Stimulated activated CD4-positive, alpha-beta T cell treated with anti-CD3 and anti-CD28 coated beads, TNF-alpha, amount 100 ng/mL, for 48 hours (primary cell): ENCODE measurements at regions not wholly inside any gene's neighbourhood (a gene's known extent, or its start where the extent isn't known, plus 50 kb on each side); places are given as distances from the start of the nearest gene placed in this dataset.
"Not testable (repeated sequence)": the region's sequence is repeated elsewhere in the genome, so short reads cannot be mapped to it uniquely, and the experiment has no call there.

ENCODE experiments used
- DNase-seq, 3 donors: peaks; one replicate each; pipeline ENCODE4 v3.0.0-alpha.2; 2020; ENCODE audit warnings: low read depth in 3 of 3

- DNase-seq, result no peak
These were observed 1235.6 kb downstream of the EFNA5 start for GRCh38 chr5:106435185-106435584.

DNA sequence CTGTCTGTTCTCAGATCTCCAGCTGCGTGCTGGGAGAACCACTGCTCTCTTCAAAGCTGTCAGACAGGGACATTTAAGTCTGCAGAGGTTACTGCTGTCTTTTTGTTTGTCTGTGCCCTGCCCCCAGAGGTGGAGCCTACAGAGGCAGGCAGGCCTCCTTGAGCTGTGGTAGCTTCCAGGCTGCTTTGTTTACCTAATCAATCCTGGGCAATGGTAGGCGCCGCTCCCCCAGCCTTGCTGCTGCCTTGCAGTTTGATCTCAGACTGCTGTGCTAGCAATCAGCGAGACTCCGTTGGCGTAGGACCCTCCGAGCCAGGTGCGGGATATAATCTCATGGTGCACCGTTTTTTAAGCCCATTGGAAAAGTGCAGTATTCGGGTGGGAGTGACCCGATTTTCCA, 1240.0 kb downstream of the EFNA5 start:
- not testable (repeated sequence) for DNase-seq

DNA sequence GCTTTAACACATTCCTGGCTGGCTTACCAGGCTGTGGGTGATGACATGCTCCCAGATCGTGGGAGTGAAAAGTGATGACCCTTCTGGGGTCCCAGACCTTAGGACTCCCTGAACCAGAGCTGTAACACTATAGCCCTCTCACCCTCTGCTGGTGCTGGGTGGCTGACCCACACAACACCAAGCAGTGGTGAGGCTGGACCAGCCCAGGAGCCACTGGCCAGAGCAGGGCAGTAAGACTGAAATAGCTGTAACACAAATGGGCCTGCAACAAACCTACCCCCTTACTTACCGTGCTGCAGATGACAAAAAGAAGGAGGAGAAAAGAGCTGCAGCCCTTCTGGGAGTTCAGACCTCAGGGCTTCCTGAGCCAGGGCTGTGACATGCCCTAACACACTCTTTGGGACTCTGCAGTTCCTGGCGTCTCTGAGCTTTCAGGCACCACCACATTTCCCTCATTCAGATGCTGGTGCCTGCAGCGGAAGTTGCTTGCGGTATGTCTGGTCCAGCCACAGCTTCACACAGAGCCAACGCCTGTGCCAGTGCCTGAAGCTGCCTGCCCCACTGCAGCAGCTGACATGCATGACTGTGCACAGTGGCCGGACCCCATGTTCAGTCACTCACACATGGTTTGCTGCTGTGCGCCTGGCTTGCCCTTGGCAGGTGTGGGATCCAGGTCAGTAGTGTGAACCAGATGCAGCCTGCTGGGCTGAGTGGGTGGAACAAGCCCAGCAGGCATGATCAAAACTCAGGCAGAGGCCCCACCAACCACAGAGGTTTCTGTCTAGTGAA, 1247.4 kb downstream of the EFNA5 start:
- DNase-seq, result no peak

- DNase-seq, result no peak
These were observed 1250.6 kb downstream of the EFNA5 start for GRCh38 chr5:106420102-106420501.

DNA sequence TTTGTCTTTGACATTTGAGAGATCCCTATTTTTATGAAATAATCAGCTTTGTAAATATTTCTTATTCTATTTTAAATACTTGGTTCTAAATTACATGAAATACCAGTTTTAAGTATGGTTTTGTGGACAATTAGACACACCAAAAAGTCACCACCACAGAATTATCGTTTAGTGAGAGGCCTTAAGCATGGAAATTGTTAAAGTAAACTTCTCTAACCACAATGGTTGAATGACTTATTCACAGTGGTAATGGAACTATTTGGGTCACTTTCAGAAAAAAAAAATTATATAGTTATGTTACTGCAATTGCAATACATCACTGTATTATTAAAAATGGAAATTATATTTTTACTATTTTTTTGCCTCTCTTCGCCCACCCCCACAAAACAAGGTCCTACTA, 1252.5 kb downstream of the EFNA5 start:
- no peak for DNase-seq

GRCh38 chr5:106417566-106417965, 1253.2 kb downstream of the EFNA5 start:
- no peak for DNase-seq

- no peak for DNase-seq
These were observed 1253.6 kb downstream of the EFNA5 start for GRCh38 chr5:106417163-106417562.

DNA sequence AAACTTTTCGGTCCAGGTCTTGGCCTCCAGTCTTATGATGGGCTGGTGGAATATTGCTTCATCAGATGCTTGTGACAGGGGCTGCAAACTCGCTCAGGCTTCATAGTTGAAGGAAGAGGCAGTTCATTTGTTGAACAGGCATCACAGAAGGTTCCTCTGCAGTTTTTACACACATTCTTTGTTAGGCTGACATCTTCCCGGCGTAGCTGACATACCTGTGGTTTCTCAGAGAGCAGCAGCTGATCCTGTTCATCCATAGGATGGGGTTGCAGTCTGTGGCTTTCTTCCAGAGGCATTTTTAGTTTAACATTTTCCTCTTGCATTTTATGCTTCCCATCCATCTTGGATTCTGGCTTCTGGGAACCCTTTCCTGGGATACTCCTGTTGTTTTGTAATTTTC, 1255.2 kb downstream of the EFNA5 start:
- DNase-seq, result no peak

DNA sequence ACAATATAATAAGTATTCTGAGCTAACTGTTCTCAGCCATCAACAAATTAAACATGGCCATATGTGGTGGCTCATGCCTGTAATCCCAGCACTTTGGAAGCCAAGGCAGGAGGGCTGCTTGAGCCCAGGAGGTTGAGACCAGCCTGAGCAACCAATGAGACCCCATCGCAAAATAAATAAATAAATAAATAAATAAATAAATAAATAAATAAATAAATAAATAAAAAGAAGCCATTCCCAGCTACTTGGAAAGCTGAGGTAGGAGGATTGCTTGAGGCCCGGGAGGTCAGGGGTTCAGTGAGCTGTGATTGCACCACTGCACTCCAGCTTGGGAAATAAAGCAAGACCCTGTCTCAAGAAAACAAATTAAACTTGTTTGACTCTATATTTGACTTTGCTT, 1256.4 kb downstream of the EFNA5 start:
- no peak for DNase-seq

- no peak for DNase-seq
These were observed 1258.1 kb downstream of the EFNA5 start for GRCh38 chr5:106412606-106413005.

DNA sequence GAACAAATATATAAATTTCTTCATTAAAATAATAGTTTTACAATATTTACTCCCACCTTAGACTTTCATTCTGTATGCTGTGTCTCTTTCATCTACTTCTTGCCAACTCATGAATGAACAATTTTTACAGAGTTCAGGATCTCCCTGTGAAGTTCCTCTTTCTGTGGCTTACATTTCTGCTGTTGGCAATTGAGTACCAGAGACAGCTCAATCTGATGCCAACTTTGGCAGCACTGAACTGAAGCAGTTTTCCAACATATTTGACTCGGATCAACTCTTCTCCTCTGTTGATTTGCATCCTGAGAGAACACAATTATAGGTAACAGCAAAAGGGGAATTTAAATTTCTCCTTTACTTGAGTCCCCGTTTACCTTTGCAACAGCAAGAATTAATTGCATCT, 1262.2 kb downstream of the EFNA5 start:
- no peak for DNase-seq

DNA sequence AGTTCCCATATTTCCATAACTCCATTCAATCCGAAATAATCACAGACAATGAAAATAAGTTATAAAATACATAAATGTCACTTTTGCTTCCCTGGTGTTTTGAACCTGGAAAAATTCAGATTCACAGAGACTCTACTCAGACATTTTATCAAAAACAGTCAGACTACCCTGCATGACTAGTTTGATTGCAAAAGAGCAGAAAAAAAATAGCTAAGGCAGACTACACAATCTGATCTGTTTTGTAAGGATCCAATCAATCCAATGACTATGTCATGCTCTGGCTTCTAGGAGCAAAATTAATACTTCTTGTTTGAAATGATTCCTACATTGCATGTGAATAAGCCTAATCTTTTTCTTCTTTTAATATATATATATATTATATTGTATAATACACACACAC, 1262.6 kb downstream of the EFNA5 start:
- no peak for DNase-seq

- DNase-seq, result no peak
These were observed 1269.2 kb downstream of the EFNA5 start for GRCh38 chr5:106401561-106401960.

DNA sequence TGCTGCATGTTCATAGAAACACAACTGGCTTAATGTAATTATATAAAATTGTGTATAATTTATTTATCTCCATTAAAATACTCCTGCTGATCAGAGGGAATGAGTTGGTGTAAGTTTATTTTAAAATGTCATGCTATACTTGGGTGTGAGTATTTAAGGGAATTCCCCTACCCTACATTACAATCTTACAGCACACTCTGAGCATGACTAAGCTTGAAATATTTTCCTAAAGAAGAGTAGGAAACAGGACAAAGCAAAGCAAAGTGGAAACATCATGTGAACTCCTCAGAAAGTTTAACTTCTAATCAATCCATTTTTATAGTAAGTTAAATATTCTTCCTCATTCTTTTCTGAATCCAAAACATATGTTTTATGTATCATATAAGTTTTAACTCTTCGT, 1271.3 kb downstream of the EFNA5 start:
- no peak for DNase-seq

GRCh38 chr5:106397700-106398099, 1273.0 kb downstream of the EFNA5 start:
- no peak for DNase-seq

GRCh38 chr5:106393276-106393675, 1277.5 kb downstream of the EFNA5 start:
- DNase-seq, result no peak

GRCh38 chr5:106392766-106393165, 1278.0 kb downstream of the EFNA5 start:
- no peak for DNase-seq

DNA sequence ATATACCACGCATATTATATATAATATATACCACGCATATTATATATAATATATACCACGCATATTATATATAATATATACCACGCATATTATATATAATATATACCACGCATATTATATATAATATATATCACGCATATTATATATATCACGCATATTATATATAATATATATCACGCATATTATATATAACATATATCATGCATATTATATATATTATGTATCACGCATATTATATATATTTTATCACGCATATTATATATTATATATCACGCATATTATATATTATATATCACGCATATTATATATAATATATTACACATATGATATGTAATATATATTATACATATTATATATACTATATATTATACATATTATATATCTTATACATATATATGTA, 1283.0 kb downstream of the EFNA5 start:
- not testable (repeated sequence) for DNase-seq

- DNase-seq, result no peak
These were observed 1284.5 kb downstream of the EFNA5 start for GRCh38 chr5:106386287-106386686.

GRCh38 chr5:106380736-106381135, 1290.0 kb downstream of the EFNA5 start:
- DNase-seq, result no peak

DNA sequence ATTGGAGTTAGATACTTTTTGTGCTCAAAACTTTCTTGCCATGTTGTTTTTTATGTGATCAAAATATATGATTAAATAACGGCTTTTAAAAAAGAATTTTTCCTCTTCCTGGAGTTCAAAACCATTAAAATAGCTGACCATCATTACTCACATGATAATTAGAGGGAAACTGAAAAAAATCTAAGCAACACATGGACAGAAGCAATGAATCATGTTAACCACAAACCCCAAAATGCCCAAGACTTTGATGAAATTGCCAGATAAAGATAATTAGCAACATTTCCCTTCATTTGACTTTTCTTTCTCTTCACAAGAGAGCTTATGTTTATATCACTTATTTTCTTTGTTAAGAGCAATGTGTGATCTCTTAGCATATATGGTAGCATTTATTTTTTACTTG, 1294.2 kb downstream of the EFNA5 start:
- no peak for DNase-seq

DNA sequence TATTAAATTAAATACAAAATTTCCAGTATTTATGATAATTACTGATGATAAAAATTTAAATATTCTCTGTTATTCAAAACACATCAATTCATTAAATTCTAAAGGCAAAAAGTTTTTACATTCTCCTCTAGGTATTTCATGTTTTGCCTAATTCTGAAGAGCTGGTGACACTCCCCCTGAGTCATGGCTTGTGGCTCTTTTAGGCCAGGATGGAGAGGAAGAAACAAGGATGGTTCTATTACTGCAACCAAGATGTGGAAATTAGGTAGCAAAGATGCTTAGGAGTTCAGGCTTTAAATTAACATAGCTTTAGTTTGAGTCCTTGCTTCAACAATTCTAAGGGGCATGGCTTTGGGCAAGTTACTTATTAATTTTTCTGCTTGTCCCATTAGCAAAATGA, 1295.8 kb downstream of the EFNA5 start:
- DNase-seq, result no peak

GRCh38 chr5:106368021-106368420, 1302.7 kb downstream of the EFNA5 start:
- DNase-seq, result no peak

DNA sequence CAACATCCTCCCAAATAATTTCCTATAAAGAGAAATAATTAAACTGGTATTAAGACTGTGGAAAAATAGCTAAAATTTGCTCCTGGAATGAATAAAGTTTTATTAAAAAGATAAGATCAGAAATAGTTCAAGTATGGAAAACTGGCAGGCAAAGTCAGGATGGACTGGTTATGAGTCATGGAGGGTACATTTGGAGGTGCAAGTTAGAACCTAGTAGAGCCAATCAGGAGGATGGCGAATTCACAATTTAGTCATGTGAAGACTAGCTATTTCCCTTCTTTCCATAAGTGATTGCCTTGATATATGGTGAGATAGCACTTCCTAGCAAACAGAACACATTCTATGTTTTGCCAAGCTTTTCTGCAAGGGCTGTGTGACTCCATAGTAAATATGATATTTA, 1303.5 kb downstream of the EFNA5 start:
- DNase-seq, result no peak
